Breast epithelium (tissue), 3 donors: ENCODE measurements at regions not wholly inside any gene's neighbourhood (a gene's known extent, or its start where the extent isn't known, plus 50 kb on each side); places are given as distances from the start of the nearest gene placed in this dataset.

Experiments
- POLR2A ChIP-seq: fragments of 450-650 bp; IDR thresholded peaks from one replicate; pipeline ENCODE4 v1.6.1; 2016; ENCODE audit warnings: antibody characterized with exemption, mild to moderate bottlenecking, moderate library complexity
- POLR2AphosphoS5 ChIP-seq, 3 donors: sonication (generic); formaldehyde crosslinking; IDR thresholded peaks; one replicate each; pipeline ENCODE4 v1.6.1; 2017; ENCODE audit warnings: antibody characterized with exemption in 3 of 3
- TF ChIP-seq, protein P1 (sequence below), 3 donors: fragments of 450-650 bp; IDR thresholded peaks; one replicate each; pipeline ENCODE4 v1.5.1; 2016 to 2017; ENCODE audit warnings: antibody characterized with exemption in 3 of 3, mild to moderate bottlenecking in 3 of 3, moderate library complexity in 3 of 3

DNA sequence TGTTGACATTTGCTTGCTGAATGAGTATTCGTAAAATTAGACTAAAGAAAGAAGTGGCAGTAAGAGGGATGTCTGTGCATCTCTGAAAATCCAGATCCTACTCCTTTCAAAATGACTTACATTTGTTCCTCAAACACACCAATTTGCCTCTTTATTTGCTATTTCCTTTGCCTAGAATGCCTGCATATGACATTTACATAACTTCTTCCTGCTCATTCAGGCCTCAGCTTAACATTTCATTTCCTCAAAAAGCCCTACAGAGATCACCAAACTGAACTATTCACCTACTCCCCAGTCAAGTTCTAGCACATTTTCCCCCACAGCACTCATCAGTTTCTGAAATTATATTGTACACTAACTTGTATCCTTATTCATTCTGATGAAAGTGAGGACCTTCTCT is 907.2 kb downstream of the LRFN5 start:
- TF ChIP-seq, protein P1, sequence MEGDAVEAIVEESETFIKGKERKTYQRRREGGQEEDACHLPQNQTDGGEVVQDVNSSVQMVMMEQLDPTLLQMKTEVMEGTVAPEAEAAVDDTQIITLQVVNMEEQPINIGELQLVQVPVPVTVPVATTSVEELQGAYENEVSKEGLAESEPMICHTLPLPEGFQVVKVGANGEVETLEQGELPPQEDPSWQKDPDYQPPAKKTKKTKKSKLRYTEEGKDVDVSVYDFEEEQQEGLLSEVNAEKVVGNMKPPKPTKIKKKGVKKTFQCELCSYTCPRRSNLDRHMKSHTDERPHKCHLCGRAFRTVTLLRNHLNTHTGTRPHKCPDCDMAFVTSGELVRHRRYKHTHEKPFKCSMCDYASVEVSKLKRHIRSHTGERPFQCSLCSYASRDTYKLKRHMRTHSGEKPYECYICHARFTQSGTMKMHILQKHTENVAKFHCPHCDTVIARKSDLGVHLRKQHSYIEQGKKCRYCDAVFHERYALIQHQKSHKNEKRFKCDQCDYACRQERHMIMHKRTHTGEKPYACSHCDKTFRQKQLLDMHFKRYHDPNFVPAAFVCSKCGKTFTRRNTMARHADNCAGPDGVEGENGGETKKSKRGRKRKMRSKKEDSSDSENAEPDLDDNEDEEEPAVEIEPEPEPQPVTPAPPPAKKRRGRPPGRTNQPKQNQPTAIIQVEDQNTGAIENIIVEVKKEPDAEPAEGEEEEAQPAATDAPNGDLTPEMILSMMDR (IDR thresholded peaks at IDR 0.05): no peak
- TF ChIP-seq POLR2AphosphoS5 (IDR thresholded peaks at IDR 0.05) (no peak), POLR2A (no peak)
